Smooth muscle cell (in vitro differentiated cells): ENCODE measurements at regions not wholly inside any gene's neighbourhood (a gene's known extent, or its start where the extent isn't known, plus 50 kb on each side); places are given as distances from the start of the nearest gene placed in this dataset.
A peak's percentile ranks its signal among the peaks of the same experiment; 100 is the strongest.

Experiments
- DNase-seq: peaks from one replicate; lab custom pipeline; 2025; ENCODE audit not compliant: unreplicated experiment; lab: John Stamatoyannopoulos, UW
- H2AFZ ChIP-seq: fragments of 200-600 bp; sonication (generic); 2 replicates; pipeline ENCODE4 v1.6.0; 2016; ENCODE audit warnings: antibody characterized with exemption, low read depth, mild to moderate bottlenecking
- H3F3A ChIP-seq: fragments of 200-600 bp; sonication (generic); 2 replicates; pipeline ENCODE4 v1.6.0; 2017; ENCODE audit warnings: antibody characterized with exemption, low read depth
- H3K27ac ChIP-seq: fragments of 200-600 bp; sonication (generic); 2 replicates; pipeline ENCODE4 v1.5.1; 2016; ENCODE audit warnings: low read depth, mild to moderate bottlenecking
- H3K27me3 ChIP-seq: fragments of 200-600 bp; sonication (generic); 2 replicates; pipeline ENCODE4 v1.6.1; 2016; ENCODE audit warnings: low read depth, mild to moderate bottlenecking
- H3K36me3 ChIP-seq: fragments of 200-600 bp; sonication (generic); 2 replicates; pipeline ENCODE4 v1.5.1; 2016; ENCODE audit warnings: low read depth
- H3K4me1 ChIP-seq: fragments of 200-600 bp; sonication (generic); 2 replicates; pipeline ENCODE4 v1.5.1; 2016; ENCODE audit warnings: low read depth
- H3K4me2 ChIP-seq: fragments of 200-600 bp; sonication (generic); 2 replicates; pipeline ENCODE4 v1.6.0; 2016; ENCODE audit warnings: mild to moderate bottlenecking
- H3K4me3 ChIP-seq: fragments of 200-600 bp; sonication (generic); 2 replicates; pipeline ENCODE4 v1.5.1; 2016; ENCODE audit warnings: mild to moderate bottlenecking
- H3K79me2 ChIP-seq: fragments of 200-600 bp; sonication (generic); 2 replicates; pipeline ENCODE4 v1.6.0; 2016; ENCODE audit warnings: low read depth, mild to moderate bottlenecking
- H3K9ac ChIP-seq: fragments of 200-600 bp; sonication (generic); 2 replicates; pipeline ENCODE4 v1.6.0; 2016; ENCODE audit warnings: low read depth
- H3K9me3 ChIP-seq: fragments of 200-600 bp; sonication (generic); replicated peaks from 2 replicates; pipeline ENCODE4 v1.5.1; 2016; ENCODE audit warnings: low read depth
- H4K20me1 ChIP-seq: fragments of 200-600 bp; sonication (generic); 2 replicates; pipeline ENCODE4 v1.6.0; 2016; ENCODE audit warnings: low read depth
- CTCF ChIP-seq: fragments of 200-600 bp; sonication (generic); IDR thresholded peaks from 2 replicates; pipeline ENCODE4 v1.5.1; 2017; ENCODE audit warnings: borderline replicate concordance, mild to moderate bottlenecking, antibody characterized with exemption; ENCODE audit not compliant: insufficient read depth, poor library complexity, severe bottlenecking
- WGBS: methylation state at CpG from one replicate; pipeline ENCODE4 v1.1.7; 2016; ENCODE audit warnings: low lambda C conversion rate; 5-methylcytosine and 5-hydroxymethylcytosine counted together

GRCh38 chr17:77001487-77001886 is 133.3 kb downstream of the MGAT5B start:
- Histone ChIP-seq H3F3A (peaks cover 3% of the 10 kb centered on the region), H3K9ac (no peak overlapping the region), H2AFZ (no peak overlapping the region), H3K4me2 (no peak overlapping the region), H4K20me1 (no peaks in the 10 kb centered on the region), H3K4me3 (no peak overlapping the region), H3K79me2 (no peaks in the 10 kb centered on the region), H3K27ac (no peak overlapping the region), H3K4me1 (peaks cover 8% of the 10 kb centered on the region), H3K9me3 (no peaks in the 10 kb centered on the region), H3K27me3 (no peaks in the 10 kb centered on the region), H3K36me3 (no peaks in the 10 kb centered on the region)
- DNase-seq, result no peak
- WGBS, result 96% methylated on average over 7 of the region's 7 CpGs
- no peak for TF ChIP-seq CTCF

GRCh38 chr17:77002103-77003045 is 134.2 kb downstream of the MGAT5B start:
- peak overlapping the region; percentile 15 for H3K27ac ChIP-seq

GRCh38 chr17:77003699-77004098 is 135.5 kb downstream of the MGAT5B start:
- WGBS, result 78% methylated on average over 2 of the region's 2 CpGs
- TF ChIP-seq CTCF, result no peak
- no peaks in the 10 kb centered on the region for H3K27me3 ChIP-seq
- H3K4me1 ChIP-seq, result peaks cover under 1% of the 10 kb centered on the region
- no peaks in the 10 kb centered on the region for H3K36me3 ChIP-seq
- H4K20me1 ChIP-seq, result no peaks in the 10 kb centered on the region
- no peak overlapping the region for H3K4me2 ChIP-seq
- H3K9ac ChIP-seq, result no peak overlapping the region
- H3K4me3 ChIP-seq, result no peak overlapping the region
- H3F3A ChIP-seq, result peaks cover 3% of the 10 kb centered on the region
- no peak overlapping the region for H2AFZ ChIP-seq
- H3K9me3 ChIP-seq, result no peaks in the 10 kb centered on the region
- H3K27ac ChIP-seq, result no peak overlapping the region
- H3K79me2 ChIP-seq, result no peaks in the 10 kb centered on the region
- no peak for DNase-seq

More at GRCh38 chr17:77002103-77003045, 134.2 kb downstream of the MGAT5B start:
- no peaks in the 10 kb centered on the region for H3K79me2 ChIP-seq
- H3K9ac ChIP-seq, result no peak overlapping the region
- peaks cover 3% of the 10 kb centered on the region for H3F3A ChIP-seq
- WGBS, result 42% methylated on average over 23 of the region's 23 CpGs
- no peaks in the 10 kb centered on the region for H3K27me3 ChIP-seq
- no peaks in the 10 kb centered on the region for H3K36me3 ChIP-seq
- no peak overlapping the region for H2AFZ ChIP-seq
- H4K20me1 ChIP-seq, result no peaks in the 10 kb centered on the region
- H3K4me2 ChIP-seq, result no peak overlapping the region
- TF ChIP-seq CTCF, result no peak
- peak; percentile 16 for DNase-seq
- H3K4me3 ChIP-seq, result no peak overlapping the region
- peaks cover 8% of the 10 kb centered on the region for H3K4me1 ChIP-seq
- no peaks in the 10 kb centered on the region for H3K9me3 ChIP-seq
